SH-SY5Y (cell line): ENCODE measurements at regions not wholly inside any gene's neighbourhood (a gene's known extent, or its start where the extent isn't known, plus 50 kb on each side); places are given as distances from the start of the nearest gene placed in this dataset.

Experiments
- GATA2 ChIP-seq: IDR thresholded peaks from 2 replicates; pipeline ENCODE4 v1.6.1; 2011; ENCODE audit warnings: mild to moderate bottlenecking, low read depth, low read length
- GATA3 ChIP-seq: IDR thresholded peaks from 2 replicates; pipeline ENCODE4 v1.6.1; 2011; ENCODE audit warnings: low read depth, mild to moderate bottlenecking, low read length, moderate library complexity

DNA sequence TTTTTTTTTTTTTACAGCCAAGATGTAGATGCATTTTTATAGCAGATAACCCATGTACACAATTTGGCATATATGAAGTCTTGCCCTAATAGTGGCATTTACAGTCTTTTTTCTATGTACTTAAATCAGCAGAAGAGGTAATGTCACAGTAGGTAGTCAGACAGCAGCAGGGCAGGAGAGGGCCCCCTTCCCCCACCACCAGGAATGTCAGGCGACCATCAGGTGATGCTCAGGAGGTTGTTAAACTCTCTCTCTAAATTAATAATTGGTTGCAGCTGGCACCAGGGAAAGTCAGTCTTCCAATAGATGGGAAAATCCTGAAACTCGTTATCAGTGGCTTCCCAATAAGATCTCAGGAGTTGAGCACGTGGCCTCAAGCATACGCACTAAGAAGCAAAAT lies 188.0 kb upstream of the ADGRB3 start:
- no peak for TF ChIP-seq GATA3
- no peak for TF ChIP-seq GATA2
